HepG2 (cell line): ENCODE measurements at regions not wholly inside any gene's neighbourhood (a gene's known extent, or its start where the extent isn't known, plus 50 kb on each side); places are given as distances from the start of the nearest gene placed in this dataset.

ENCODE experiments used
- ATAC-seq: fragments of 200-7000 bp; cut with Tn5 transposase; 3 replicates; pipeline ENCODE4 v1.9.1; 2020; ENCODE audit warnings: mild to moderate bottlenecking, moderate library complexity
- BruUV-seq: library from RNA; stranded (reverse); fragments of 400-500 nt; replicated peaks from 2 replicates; lab custom pipeline; 2021; lab: Mats Ljungman, UMichigan
- CTCF ChIA-PET: fragments of 300-600 bp; formaldehyde crosslinking; extraction: SDS; loops from one replicate; lab custom pipeline; 2021; ENCODE audit warnings: low total read pairs, inconsistent platforms, low intra/inter-chr PET ratio; lab: Yijun Ruan, JAX
- POLR2A ChIA-PET: fragments of 350-600 bp; sonication (Branson Sonifier 250); formaldehyde crosslinking; loops from one replicate; lab custom pipeline; 2020; ENCODE audit warnings: antibody characterized with exemption, inconsistent platforms; lab: Yijun Ruan, JAX
- DNase-seq: peaks from one replicate; pipeline ENCODE4 v3.0.0-alpha.2; 2015; ENCODE audit warnings: low spot score
- FAIRE-seq: peaks from 3 replicates; lab custom pipeline; 2011; peaks lifted over from hg19 to GRCh38; lab: Jason Lieb, UNC
- H2AFZ ChIP-seq: one replicate; pipeline ENCODE4 v1.6.1; 2011; ENCODE audit warnings: low read length, inconsistent platforms
- H3K27ac ChIP-seq: fragments of 300-600 bp; 3 replicates; pipeline ENCODE4 v1.8.0; 2011; ENCODE audit warnings: mixed run types, mild to moderate bottlenecking, mixed read lengths, low read length, inconsistent platforms; ENCODE audit not compliant: insufficient read depth; ENCODE audit errors: extremely low read length
- H3K27me3 ChIP-seq, 2 experiments: fragments of 200-600 bp in 1 of 2; 2 replicates in 1 of 2; 3 replicates in 1 of 2; pipeline versions ENCODE4 v1.6.0 to v1.8.0; 2011; ENCODE audit warnings: low read length in 2 of 2, mild to moderate bottlenecking in 2 of 2, moderate library complexity in 2 of 2, inconsistent platforms in 1 of 2; ENCODE audit not compliant: insufficient read depth in 2 of 2, control insufficient read depth in 1 of 2
- H3K36me3 ChIP-seq, 2 experiments: fragments of 200-600 bp in 1 of 2; replicated peaks in 1 of 2; 2 replicates in 1 of 2; 3 replicates in 1 of 2; pipeline versions ENCODE4 v1.5.1 to v1.8.0; 2011; ENCODE audit warnings: low read length in 2 of 2, inconsistent platforms in 1 of 2; ENCODE audit not compliant: insufficient read depth in 2 of 2, control insufficient read depth in 1 of 2
- H3K4me1 ChIP-seq: 2 replicates; pipeline ENCODE4 v1.5.1; 2012; ENCODE audit warnings: low read length, inconsistent platforms; ENCODE audit not compliant: insufficient read depth
- H3K4me2 ChIP-seq: 2 replicates; pipeline ENCODE4 v1.6.0; 2011; ENCODE audit warnings: low read depth, low read length, inconsistent platforms
- H3K4me3 ChIP-seq, 3 experiments: fragments of 200-600 bp in 1 of 3; sonication (generic), shearing (Covaris generic) in 1 of 3; replicated peaks in 1 of 3; 2 replicates each; pipeline ENCODE4 v1.5.1; 2011 to 2016; ENCODE audit warnings: low read length in 3 of 3, inconsistent platforms in 2 of 3, low read depth in 2 of 3, mild to moderate bottlenecking in 2 of 3, control low read depth in 1 of 3, mixed read lengths in 1 of 3; ENCODE audit not compliant: insufficient read depth in 1 of 3
- H3K79me2 ChIP-seq: one replicate; pipeline ENCODE4 v1.6.1; 2011; ENCODE audit warnings: low read length, inconsistent platforms; ENCODE audit not compliant: insufficient read depth
- H3K9ac ChIP-seq: 2 replicates; pipeline ENCODE4 v1.6.0; 2011; ENCODE audit warnings: mild to moderate bottlenecking, low read depth, low read length, inconsistent platforms; ENCODE audit not compliant: insufficient read depth
- H3K9me3 ChIP-seq: 2 replicates; pipeline ENCODE4 v1.5.1; 2012; ENCODE audit warnings: mild to moderate bottlenecking, low read length
- H4K20me1 ChIP-seq: 2 replicates; pipeline ENCODE4 v1.6.0; 2011; ENCODE audit warnings: inconsistent platforms, mild to moderate bottlenecking, low read length, moderate library complexity; ENCODE audit not compliant: insufficient read depth
- ELF1 ChIP-seq: sonication (generic); formaldehyde crosslinking; IDR thresholded peaks from 2 replicates; pipeline ENCODE4 v1.4.0; 2020; ENCODE audit warnings: missing genetic modification reagents
- IKZF4 ChIP-seq: sonication (generic); formaldehyde crosslinking; IDR thresholded peaks from 2 replicates; pipeline ENCODE4 v1.5.1; 2020; ENCODE audit warnings: borderline replicate concordance, mild to moderate bottlenecking, low read depth, missing genetic modification reagents; ENCODE audit errors: not compliant biosample characterization
- MXI1 ChIP-seq: IDR thresholded peaks from 3 replicates; pipeline ENCODE4 v1.6.1; 2012; ENCODE audit warnings: low read depth, low read length, inconsistent platforms, borderline replicate concordance
- MYC ChIP-seq: sonication (generic); formaldehyde crosslinking; IDR thresholded peaks from 2 replicates; pipeline ENCODE4 v1.9.0; 2021; ENCODE audit warnings: missing genetic modification reagents, borderline replicate concordance
- PCBP1 ChIP-seq: fragments of 200-400 bp; formaldehyde crosslinking; IDR thresholded peaks from 2 replicates; pipeline ENCODE4 v1.6.1; 2017; ENCODE audit warnings: mild to moderate bottlenecking, low read depth, low read length, borderline replicate concordance
- PHF20 ChIP-seq: sonication (generic); formaldehyde crosslinking; IDR thresholded peaks from 2 replicates; pipeline ENCODE4 v1.5.0; 2020; ENCODE audit warnings: mild to moderate bottlenecking, missing genetic modification reagents
- SP2 ChIP-seq: sonication (generic); formaldehyde crosslinking; IDR thresholded peaks from 2 replicates; pipeline ENCODE4 v1.5.1; 2020; ENCODE audit warnings: mild to moderate bottlenecking, missing genetic modification reagents
- ZC3H13 ChIP-seq: sonication (generic); formaldehyde crosslinking; IDR thresholded peaks from 2 replicates; pipeline ENCODE4 v1.8.1; 2023; ENCODE audit warnings: mild to moderate bottlenecking, missing genetic modification reagents, moderate library complexity
- WGBS: methylation state at CpG from one replicate; pipeline ENCODE4 v1.1.6; 2017; ENCODE audit warnings: low lambda C conversion rate; 5-methylcytosine and 5-hydroxymethylcytosine counted together
- in situ Hi-C: cut with HindIII; loops from 2 replicates; pipeline ENCODE4 v1.10.0; 2017; ENCODE audit warnings: low pct_unique_long_range_greater_than_20kb; ENCODE audit not compliant: extremely low pct_ligation_motif_present
- intact Hi-C: fragments of 100-400 bp; cut with micrococcal nuclease; formaldehyde crosslinking; loops from one replicate; pipeline ENCODE4 v1.10.0; 2022; ENCODE audit not compliant: unreplicated experiment
- TF ChIP-seq, protein P1 (sequence below): sonication (generic); formaldehyde crosslinking; IDR thresholded peaks from 2 replicates; pipeline ENCODE4 v1.5.0; 2020; ENCODE audit warnings: missing genetic modification reagents
- TF ChIP-seq, protein P2 (sequence below): sonication (generic); formaldehyde crosslinking; IDR thresholded peaks from 2 replicates; pipeline ENCODE4 v1.4.0; 2020; ENCODE audit warnings: mild to moderate bottlenecking, low read depth, missing genetic modification reagents
- TF ChIP-seq, protein P3 (sequence below): sonication (generic); formaldehyde crosslinking; IDR thresholded peaks from 2 replicates; pipeline ENCODE4 v1.8.0; 2022; ENCODE audit warnings: missing genetic modification reagents, mild to moderate bottlenecking, borderline replicate concordance

DNA sequence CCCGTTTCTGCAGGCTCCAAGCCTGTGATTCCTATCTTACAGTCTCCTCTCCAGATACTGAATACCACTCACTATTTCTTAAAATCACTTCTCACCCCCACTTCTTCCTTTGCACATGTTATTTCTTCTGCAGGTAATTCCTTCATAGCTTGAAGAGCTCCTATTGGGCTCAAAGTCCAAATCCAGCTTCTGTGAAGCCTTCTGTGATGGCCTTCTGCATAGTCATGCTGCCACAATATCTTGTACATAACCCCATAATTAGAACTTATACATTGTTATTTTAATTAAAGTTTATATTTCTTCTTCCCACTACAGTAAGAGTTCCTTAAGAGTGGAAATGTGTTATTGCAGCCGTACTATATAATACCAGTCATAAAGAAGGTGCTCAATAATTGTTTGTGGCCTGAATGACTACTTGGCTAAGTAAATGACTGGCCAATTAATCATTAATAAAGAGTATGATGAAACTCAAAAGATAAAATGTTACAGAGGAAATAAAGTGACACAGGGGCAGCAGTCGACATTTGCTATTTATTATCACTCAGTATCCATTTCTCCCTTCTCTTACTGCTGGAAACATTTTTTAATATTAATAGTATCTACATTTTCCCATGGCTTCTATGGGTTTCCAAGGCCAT, 886.6 kb downstream of the TTLL7 start:
- H4K20me1 ChIP-seq: no peaks in the 10 kb centered on the region
- peaks cover 72% of the 10 kb centered on the region for H3K9me3 ChIP-seq
- no peak for TF ChIP-seq ZC3H13 (CRISPR knock-in tag)
- no peak for TF ChIP-seq PCBP1
- TF ChIP-seq, protein P1, sequence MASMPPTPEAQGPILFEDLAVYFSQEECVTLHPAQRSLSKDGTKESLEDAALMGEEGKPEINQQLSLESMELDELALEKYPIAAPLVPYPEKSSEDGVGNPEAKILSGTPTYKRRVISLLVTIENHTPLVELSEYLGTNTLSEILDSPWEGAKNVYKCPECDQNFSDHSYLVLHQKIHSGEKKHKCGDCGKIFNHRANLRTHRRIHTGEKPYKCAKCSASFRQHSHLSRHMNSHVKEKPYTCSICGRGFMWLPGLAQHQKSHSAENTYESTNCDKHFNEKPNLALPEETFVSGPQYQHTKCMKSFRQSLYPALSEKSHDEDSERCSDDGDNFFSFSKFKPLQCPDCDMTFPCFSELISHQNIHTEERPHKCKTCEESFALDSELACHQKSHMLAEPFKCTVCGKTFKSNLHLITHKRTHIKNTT (CRISPR knock-in tag): no peak
- TF ChIP-seq IKZF4: no peak
- TF ChIP-seq MYC (CRISPR knock-in tag): no peak
- no peak for TF ChIP-seq PHF20 (CRISPR knock-in tag)
- no peak for TF ChIP-seq ELF1
- TF ChIP-seq, protein P2, sequence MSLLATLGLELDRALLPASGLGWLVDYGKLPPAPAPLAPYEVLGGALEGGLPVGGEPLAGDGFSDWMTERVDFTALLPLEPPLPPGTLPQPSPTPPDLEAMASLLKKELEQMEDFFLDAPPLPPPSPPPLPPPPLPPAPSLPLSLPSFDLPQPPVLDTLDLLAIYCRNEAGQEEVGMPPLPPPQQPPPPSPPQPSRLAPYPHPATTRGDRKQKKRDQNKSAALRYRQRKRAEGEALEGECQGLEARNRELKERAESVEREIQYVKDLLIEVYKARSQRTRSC (CRISPR knock-in tag): no peak
- TF ChIP-seq MXI1: no peak
- TF ChIP-seq, protein P3, sequence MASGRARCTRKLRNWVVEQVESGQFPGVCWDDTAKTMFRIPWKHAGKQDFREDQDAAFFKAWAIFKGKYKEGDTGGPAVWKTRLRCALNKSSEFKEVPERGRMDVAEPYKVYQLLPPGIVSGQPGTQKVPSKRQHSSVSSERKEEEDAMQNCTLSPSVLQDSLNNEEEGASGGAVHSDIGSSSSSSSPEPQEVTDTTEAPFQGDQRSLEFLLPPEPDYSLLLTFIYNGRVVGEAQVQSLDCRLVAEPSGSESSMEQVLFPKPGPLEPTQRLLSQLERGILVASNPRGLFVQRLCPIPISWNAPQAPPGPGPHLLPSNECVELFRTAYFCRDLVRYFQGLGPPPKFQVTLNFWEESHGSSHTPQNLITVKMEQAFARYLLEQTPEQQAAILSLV: no peak
- TF ChIP-seq SP2 (CRISPR knock-in tag): no peak
- TF ChIP-seq, all 625 proteins: peak for 0
- ChIA-PET CTCF (no interaction called here), POLR2A (no interaction called here)
- FAIRE-seq (no peak), DNase-seq (no peak), ATAC-seq (no peak)
- no peaks in the 10 kb centered on the region for H3K4me1 ChIP-seq
- no peak overlapping the region for H3K27ac ChIP-seq
- H3K36me3 ChIP-seq: no peaks in the 10 kb centered on the region
- H3K27me3 ChIP-seq: no peaks in the 10 kb centered on the region
- in situ Hi-C loops: no loop called here
- no peak overlapping the region for H3K4me3 ChIP-seq
- BruUV-seq: no TSS peak
- 11% methylated on average over 3 of the region's 3 CpGs for WGBS
- no peak overlapping the region for H3K4me2 ChIP-seq
- H3K9ac ChIP-seq: no peak overlapping the region
- intact Hi-C loops: no loop called here
- no peak overlapping the region for H2AFZ ChIP-seq
- H3K79me2 ChIP-seq: no peaks in the 10 kb centered on the region
